Omental fat pad (tissue), 3 donors: ENCODE measurements at regions not wholly inside any gene's neighbourhood (a gene's known extent, or its start where the extent isn't known, plus 50 kb on each side); places are given as distances from the start of the nearest gene placed in this dataset.

Experiments
- ATAC-seq: fragments of 150-250 bp; one replicate; pipeline ENCODE4 v1.9.1; 2016; ENCODE audit warnings: mild to moderate bottlenecking, moderate library complexity; ENCODE audit not compliant: low FRiP score
- DNase-seq: peaks from one replicate; pipeline ENCODE4 v3.0.0-alpha.2; 2019; ENCODE audit warnings: low spot score
- TF ChIP-seq, protein P1 (sequence below), 3 donors: fragments of 450-650 bp; IDR thresholded peaks; one replicate each; pipeline ENCODE4 v1.5.1; 2016 to 2017; ENCODE audit warnings: antibody characterized with exemption in 3 of 3, mild to moderate bottlenecking in 3 of 3, moderate library complexity in 2 of 3

DNA sequence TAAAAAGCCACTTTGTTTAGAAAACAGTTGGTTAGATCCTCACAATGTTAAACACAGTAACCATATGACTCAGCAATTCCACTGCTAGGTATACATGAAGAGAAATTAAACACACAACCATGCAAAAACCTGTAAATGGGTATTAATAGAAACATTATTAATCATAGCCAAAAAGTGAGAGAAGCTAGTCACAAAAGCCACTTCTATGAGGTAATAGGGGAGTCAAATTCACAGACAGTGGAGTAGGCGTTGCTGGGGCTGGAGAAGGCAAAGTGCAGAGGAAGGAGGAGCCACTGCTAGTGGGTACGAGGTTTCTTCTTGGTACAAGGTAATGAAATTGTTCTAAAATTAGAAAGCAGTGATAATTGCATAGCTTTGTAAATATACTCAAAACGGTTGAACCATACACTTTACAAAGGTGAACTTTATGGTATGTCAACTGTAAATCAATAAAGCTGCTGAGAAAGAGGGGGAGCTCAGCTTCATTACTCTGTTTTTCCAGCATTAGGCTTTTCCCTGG, 364.4 kb downstream of the GADD45G start:
- no peak for ATAC-seq
- no peak for DNase-seq
- TF ChIP-seq, protein P1, sequence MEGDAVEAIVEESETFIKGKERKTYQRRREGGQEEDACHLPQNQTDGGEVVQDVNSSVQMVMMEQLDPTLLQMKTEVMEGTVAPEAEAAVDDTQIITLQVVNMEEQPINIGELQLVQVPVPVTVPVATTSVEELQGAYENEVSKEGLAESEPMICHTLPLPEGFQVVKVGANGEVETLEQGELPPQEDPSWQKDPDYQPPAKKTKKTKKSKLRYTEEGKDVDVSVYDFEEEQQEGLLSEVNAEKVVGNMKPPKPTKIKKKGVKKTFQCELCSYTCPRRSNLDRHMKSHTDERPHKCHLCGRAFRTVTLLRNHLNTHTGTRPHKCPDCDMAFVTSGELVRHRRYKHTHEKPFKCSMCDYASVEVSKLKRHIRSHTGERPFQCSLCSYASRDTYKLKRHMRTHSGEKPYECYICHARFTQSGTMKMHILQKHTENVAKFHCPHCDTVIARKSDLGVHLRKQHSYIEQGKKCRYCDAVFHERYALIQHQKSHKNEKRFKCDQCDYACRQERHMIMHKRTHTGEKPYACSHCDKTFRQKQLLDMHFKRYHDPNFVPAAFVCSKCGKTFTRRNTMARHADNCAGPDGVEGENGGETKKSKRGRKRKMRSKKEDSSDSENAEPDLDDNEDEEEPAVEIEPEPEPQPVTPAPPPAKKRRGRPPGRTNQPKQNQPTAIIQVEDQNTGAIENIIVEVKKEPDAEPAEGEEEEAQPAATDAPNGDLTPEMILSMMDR (IDR thresholded peaks at IDR 0.05): no peak

DNA sequence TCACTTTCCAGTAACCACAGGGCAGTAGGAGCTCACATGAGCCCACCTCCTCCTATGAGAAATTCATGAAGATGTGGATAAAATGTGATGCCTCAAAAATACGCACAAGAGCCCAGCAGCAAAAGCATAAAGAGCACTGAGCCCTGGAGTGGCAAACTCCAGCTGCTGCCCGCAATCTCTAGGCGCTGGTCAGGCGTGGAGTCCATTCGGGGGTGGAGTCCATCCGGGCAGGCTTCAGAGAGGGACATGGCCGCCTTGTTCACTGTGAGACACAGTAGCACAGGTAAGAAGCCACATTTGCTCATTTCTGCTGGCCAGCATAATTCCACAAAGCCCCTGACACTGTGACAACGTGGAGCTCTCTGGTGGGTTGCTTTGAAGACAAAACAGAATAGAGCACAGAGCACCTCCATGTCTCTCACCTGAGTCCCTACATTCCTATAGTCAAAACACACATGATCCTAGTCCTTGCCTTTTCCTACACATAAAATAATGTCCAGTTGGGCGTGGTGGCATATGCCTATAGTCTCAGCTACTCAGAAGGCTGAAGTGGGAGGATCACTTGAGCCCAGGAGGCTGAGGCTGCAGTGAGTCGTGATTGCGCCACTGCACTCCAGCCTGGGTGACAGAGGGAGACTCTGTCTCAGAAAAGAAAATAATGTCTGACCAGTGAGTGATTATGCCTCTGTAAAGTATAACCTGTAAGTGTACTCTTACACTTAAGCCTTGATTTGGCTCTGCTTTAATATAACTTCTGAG, 365.2 kb downstream of the GADD45G start:
- ATAC-seq (no peak), DNase-seq (no peak)
- TF ChIP-seq, protein P1 (IDR thresholded peaks at IDR 0.05): no peak

DNA sequence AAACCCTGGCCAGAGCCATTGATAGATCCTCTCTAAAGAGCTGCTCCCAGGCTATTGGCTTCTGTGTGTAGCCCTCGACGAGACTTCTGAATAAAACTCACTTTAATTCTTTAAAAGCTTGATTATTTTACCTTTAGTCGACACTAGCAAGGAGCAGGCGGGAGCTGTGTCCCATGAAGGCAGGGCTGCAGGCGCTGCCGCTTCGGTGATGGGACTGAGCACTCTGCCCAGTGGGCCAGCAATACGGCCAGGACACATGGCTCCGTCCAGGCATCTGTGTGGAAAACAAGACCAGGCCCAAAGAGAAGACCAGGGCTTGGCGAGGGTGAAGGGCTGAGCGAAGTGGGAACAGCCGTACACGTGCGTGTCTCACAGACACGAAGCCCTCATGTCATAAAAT, 365.9 kb downstream of the GADD45G start:
- ATAC-seq: no peak
- TF ChIP-seq, protein P1 (IDR thresholded peaks at IDR 0.05): no peak
- DNase-seq: no peak

DNA sequence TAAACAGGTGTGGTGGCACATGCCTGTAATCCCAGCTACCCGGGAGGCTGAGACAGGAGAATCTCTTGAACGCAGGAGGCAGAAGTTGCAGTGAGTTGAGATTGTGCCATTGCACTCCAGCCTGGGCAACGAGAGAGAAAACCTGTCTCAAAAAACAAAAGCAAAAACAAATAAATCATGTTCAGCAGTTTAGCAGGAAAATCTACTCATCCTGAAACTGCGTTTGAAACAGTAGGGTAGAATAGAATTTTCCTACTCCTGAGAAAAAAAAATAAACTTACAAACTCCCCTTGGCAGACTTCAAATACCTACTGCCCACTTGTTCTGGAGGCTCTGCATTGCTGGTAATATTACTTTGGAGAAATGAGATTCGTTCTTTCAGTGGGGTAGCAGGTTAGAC, 367.7 kb downstream of the GADD45G start:
- DNase-seq (no peak), ATAC-seq (no peak)
- TF ChIP-seq, protein P1 (IDR thresholded peaks at IDR 0.05): no peak

DNA sequence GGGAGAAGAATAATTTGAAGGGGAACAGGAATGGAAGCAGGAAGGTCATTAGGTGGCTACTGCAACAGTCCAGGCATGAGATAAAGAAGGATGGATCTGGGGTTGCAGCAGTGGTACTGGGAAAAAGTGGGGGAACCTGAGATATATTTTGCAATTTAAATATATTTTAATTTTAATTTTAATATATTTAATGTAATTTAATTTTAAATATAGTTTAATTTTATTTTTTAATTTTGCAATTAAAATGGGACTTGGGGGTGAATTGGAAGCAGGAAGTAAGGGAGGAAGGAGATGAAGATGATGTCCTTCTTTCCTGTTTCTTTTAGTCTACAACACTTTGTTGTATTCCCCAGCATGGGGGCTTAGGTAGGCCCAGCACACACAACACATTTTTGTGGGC, 369.8 kb downstream of the GADD45G start:
- TF ChIP-seq, protein P1 (IDR thresholded peaks at IDR 0.05): no peak
- DNase-seq: no peak
- no peak for ATAC-seq

DNA sequence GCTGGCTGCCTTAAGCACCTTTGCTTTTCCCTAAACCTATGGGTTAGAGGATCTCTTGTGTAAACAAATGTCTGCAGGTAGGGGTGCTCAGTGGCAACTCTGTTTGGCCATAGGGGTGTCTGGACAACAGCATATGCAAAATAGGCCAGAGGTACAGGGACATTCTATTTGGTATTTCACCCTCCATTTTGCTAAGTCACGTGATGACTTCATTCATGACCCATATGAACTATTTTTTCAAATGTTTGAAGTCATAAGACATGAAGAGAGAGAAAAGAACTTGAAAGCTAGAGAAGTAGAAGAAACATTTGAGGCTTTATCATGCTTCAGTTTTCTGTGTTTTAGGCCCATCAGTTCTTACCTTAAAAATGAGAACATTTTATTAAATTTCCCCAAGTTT, 370.2 kb downstream of the GADD45G start:
- TF ChIP-seq, protein P1 (IDR thresholded peaks at IDR 0.05): no peak
- no peak for ATAC-seq
- DNase-seq: no peak

DNA sequence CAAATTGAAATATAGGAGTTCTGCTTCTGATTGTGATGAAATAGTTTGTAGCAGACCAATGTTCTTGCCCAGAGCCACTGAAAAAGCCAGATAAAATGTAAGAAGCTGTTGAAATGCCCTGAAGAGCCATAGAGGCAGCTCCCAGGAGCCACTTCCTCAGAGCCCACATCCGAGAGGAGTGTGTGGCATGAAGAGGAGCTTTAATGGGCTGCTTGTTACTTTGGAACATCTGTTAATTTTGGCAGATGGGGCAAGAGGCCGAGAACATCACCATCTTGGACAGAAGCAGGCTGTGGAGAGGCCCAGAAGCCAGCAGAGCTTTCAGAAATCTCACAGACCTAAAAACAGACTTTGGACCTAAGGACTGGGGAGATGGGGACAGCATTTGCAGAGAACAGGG, 370.8 kb downstream of the GADD45G start:
- ATAC-seq: no peak
- TF ChIP-seq, protein P1 (IDR thresholded peaks at IDR 0.05): no peak

More for the DNA sequence above, 370.8 kb downstream of the GADD45G start:
- DNase-seq: no peak
